ENCODE measurements at regions not wholly inside any gene's neighbourhood (a gene's known extent, or its start where the extent isn't known, plus 50 kb on each side); places are given as distances from the start of the nearest gene placed in this dataset.

GRCh38 chr5:98563885-98564653 is 209.4 kb upstream of the RGMB start:
- Histone ChIP-seq H3K36me3 (replicated peaks in 1 of 2; ENCODE audit: control extremely low read depth in 1 of 2, control insufficient read depth in 1 of 2, extremely low read depth in 1 of 2, insufficient read depth in 2 of 2, low read length in 1 of 2) (no peaks in the 10 kb centered on the region), H4K20me1 (ENCODE audit: control insufficient read depth, insufficient read depth, low read length, poor library complexity, severe bottlenecking) (no peaks in the 10 kb centered on the region), H3K4me2 (replicated peaks; ENCODE audit: low read depth, low read length, poor library complexity, severe bottlenecking) (no peak overlapping the region), H3K27ac (ENCODE audit: low read length in 2 of 2) (no peak overlapping the region), H2AFZ (ENCODE audit: insufficient read depth, low read depth, low read length, poor library complexity, severe bottlenecking) (no peak overlapping the region), H3K9me3 (ENCODE audit: control extremely low read depth in 1 of 3, control insufficient read depth in 2 of 3, insufficient read depth in 1 of 3, low read length in 2 of 3) (no peaks in the 10 kb centered on the region), H3K79me2 (ENCODE audit: control insufficient read depth, insufficient read depth, low read length) (no peaks in the 10 kb centered on the region), H3K27me3 (replicated peaks in 1 of 4; ENCODE audit: control extremely low read depth in 1 of 4, control insufficient read depth in 3 of 4, insufficient read depth in 4 of 4, low read length in 3 of 4) (no peaks in the 10 kb centered on the region), H3K9ac (ENCODE audit: low read length) (no peak overlapping the region), H3K4me3 (ENCODE audit: control extremely low read depth in 1 of 5, extremely low read depth in 1 of 5, insufficient read depth in 1 of 5, low read depth in 2 of 5, low read length in 4 of 5) (no peak overlapping the region), H3K4me1 (ENCODE audit: control insufficient read depth in 2 of 2, insufficient read depth in 2 of 2, low read length in 2 of 2) (no peaks in the 10 kb centered on the region)
- Mint-ChIP-seq H3K27ac (no peak overlapping the region), H3K4me1 (no peaks in the 10 kb centered on the region), H3K4me3 (no peak overlapping the region), H3K27me3 (no peaks in the 10 kb centered on the region), H3K9me3 (ENCODE audit: insufficient read depth) (peaks cover 3% of the 10 kb centered on the region)
- ChIA-PET CTCF (no interaction called here), POLR2A (no interaction called here)
- intact Hi-C loops (cut with micrococcal nuclease): no loop called here
- ATAC-seq (ENCODE audit: low read depth): no peak
- no CpG with 5 or more reads among the region's 2 CpGs for WGBS (ENCODE audit: insufficient coverage)
- TF ChIP-seq CTCF (IDR thresholded peaks at IDR 0.05) (no peak), EZH2 (IDR thresholded peaks at IDR 0.05; ENCODE audit: borderline replicate concordance, insufficient read depth, low read depth, low read length, poor library complexity, severe bottlenecking) (no peak)
- no peak for DNase-seq

- ATAC-seq (ENCODE audit: low read depth) (no peak), DNase-seq (no peak)
- no peaks in the 10 kb centered on the region for H3K9me3 ChIP-seq (ENCODE audit: control extremely low read depth in 1 of 3, control insufficient read depth in 2 of 3, insufficient read depth in 1 of 3, low read length in 2 of 3)
- no peak overlapping the region for H3K4me2 ChIP-seq (replicated peaks; ENCODE audit: low read depth, low read length, poor library complexity, severe bottlenecking)
- H3K79me2 ChIP-seq (ENCODE audit: control insufficient read depth, insufficient read depth, low read length): no peaks in the 10 kb centered on the region
- intact Hi-C loops (cut with micrococcal nuclease): no loop called here
- Mint-ChIP-seq H3K4me1 (no peaks in the 10 kb centered on the region), H3K27ac (no peak overlapping the region), H3K4me3 (no peak overlapping the region), H3K9me3 (ENCODE audit: insufficient read depth) (peaks cover 3% of the 10 kb centered on the region), H3K27me3 (no peaks in the 10 kb centered on the region)
- POLR2A ChIA-PET: no interaction called here
- H4K20me1 ChIP-seq (ENCODE audit: control insufficient read depth, insufficient read depth, low read length, poor library complexity, severe bottlenecking): no peaks in the 10 kb centered on the region
- H3K4me3 ChIP-seq (ENCODE audit: control extremely low read depth in 1 of 5, extremely low read depth in 1 of 5, insufficient read depth in 1 of 5, low read depth in 2 of 5, low read length in 4 of 5): no peak overlapping the region
- H2AFZ ChIP-seq (ENCODE audit: insufficient read depth, low read depth, low read length, poor library complexity, severe bottlenecking): no peak overlapping the region
- H3K36me3 ChIP-seq (replicated peaks in 1 of 2; ENCODE audit: control extremely low read depth in 1 of 2, control insufficient read depth in 1 of 2, extremely low read depth in 1 of 2, insufficient read depth in 2 of 2, low read length in 1 of 2): no peaks in the 10 kb centered on the region
- no peak for TF ChIP-seq CTCF (IDR thresholded peaks at IDR 0.05)
- no peak for TF ChIP-seq EZH2 (IDR thresholded peaks at IDR 0.05; ENCODE audit: borderline replicate concordance, insufficient read depth, low read depth, low read length, poor library complexity, severe bottlenecking)
- H3K27me3 ChIP-seq (replicated peaks in 1 of 4; ENCODE audit: control extremely low read depth in 1 of 4, control insufficient read depth in 3 of 4, insufficient read depth in 4 of 4, low read length in 3 of 4): no peaks in the 10 kb centered on the region
- no peak overlapping the region for H3K27ac ChIP-seq (ENCODE audit: low read length in 2 of 2)
- no peak overlapping the region for H3K9ac ChIP-seq (ENCODE audit: low read length)
- H3K4me1 ChIP-seq (ENCODE audit: control insufficient read depth in 2 of 2, insufficient read depth in 2 of 2, low read length in 2 of 2): no peaks in the 10 kb centered on the region
- WGBS (ENCODE audit: insufficient coverage): no CpG with 5 or more reads among the region's 1 CpG
- CTCF ChIA-PET: no interaction called here
Observed at GRCh38 chr5:98564836-98565235, 208.6 kb upstream of the RGMB start.
